ENCODE measurements at regions not wholly inside any gene's neighbourhood (a gene's known extent, or its start where the extent isn't known, plus 50 kb on each side); places are given as distances from the start of the nearest gene placed in this dataset.

- TF ChIP-seq GMEB2 (CRISPR knock-in tag; IDR thresholded peaks at IDR 0.05; ENCODE audit: low read depth) (no peak), ZBTB1 (CRISPR knock-in tag; IDR thresholded peaks at IDR 0.05; ENCODE audit: borderline replicate concordance) (no peak), JUND (CRISPR knock-in tag; IDR thresholded peaks at IDR 0.05) (no peak)
Measured at GRCh38 chr22:48802576-48802975, 1025.1 kb downstream of the BRD1 start (continued).

- in situ Hi-C loops (cut with HindIII; ENCODE audit: extremely low pct_ligation_motif_present, low pct_unique_long_range_greater_than_20kb), result no loop called here
- POLR2A ChIA-PET, result no interaction called here
- Histone ChIP-seq H3K4me1 (ENCODE audit: insufficient read depth, low read length) (peaks cover 3% of the 10 kb centered on the region), H3K79me2 (ENCODE audit: insufficient read depth, low read length) (no peaks in the 10 kb centered on the region), H3K36me3 (replicated peaks in 1 of 2; ENCODE audit: control insufficient read depth in 1 of 2, insufficient read depth in 2 of 2, low read length in 2 of 2) (no peaks in the 10 kb centered on the region), H3K4me3 (replicated peaks in 1 of 3; ENCODE audit: insufficient read depth in 1 of 3, low read depth in 2 of 3, low read length in 3 of 3) (no peak overlapping the region), H2AFZ (ENCODE audit: low read length) (no peak overlapping the region), H3K9me3 (ENCODE audit: low read length) (no peaks in the 10 kb centered on the region), H4K20me1 (ENCODE audit: insufficient read depth, low read length) (no peaks in the 10 kb centered on the region), H3K27me3 (ENCODE audit: control insufficient read depth in 1 of 2, insufficient read depth in 2 of 2, low read length in 2 of 2) (peaks cover 2 to 34% of the 10 kb centered on the region in 2 experiments; a peak in 3 of 5 replicates), H3K27ac (ENCODE audit: extremely low read length, insufficient read depth, low read length) (no peak overlapping the region), H3K9ac (ENCODE audit: insufficient read depth, low read depth, low read length) (no peak overlapping the region), H3K4me2 (ENCODE audit: low read depth, low read length) (no peak overlapping the region)
- no peak for ATAC-seq
- FAIRE-seq, result no peak
- intact Hi-C loops (cut with micrococcal nuclease; ENCODE audit: unreplicated experiment), result no loop called here
- no TSS peak for BruUV-seq (replicated peaks)
- no peak for DNase-seq (ENCODE audit: low spot score)
- CTCF ChIA-PET (ENCODE audit: low intra/inter-chr PET ratio, low total read pairs), result no interaction called here
- WGBS (ENCODE audit: low lambda C conversion rate), result 45% methylated on average over 14 of the region's 14 CpGs
- TF ChIP-seq NBN (conservative IDR thresholded peaks at IDR 0.05) (0 out of 2 replicates have a peak, but pooled peaks have one; percentile 31), ZNF709 (CRISPR knock-in tag; IDR thresholded peaks at IDR 0.05) (no peak), ZNF577 (CRISPR knock-in tag; IDR thresholded peaks at IDR 0.05; ENCODE audit: borderline replicate concordance, low read depth) (no peak), ZBTB38 (CRISPR knock-in tag; IDR thresholded peaks at IDR 0.05) (no peak), MNT (IDR thresholded peaks at IDR 0.05) (peak; percentile 74), ZNF12 (CRISPR knock-in tag; IDR thresholded peaks at IDR 0.05) (no peak), CSRNP1 (CRISPR knock-in tag; IDR thresholded peaks at IDR 0.05) (no peak)
Measured at GRCh38 chr22:48800886-48801607, 1026.6 kb downstream of the BRD1 start.

Measured in HepG2 (cell line).